ENCODE measurements at regions not wholly inside any gene's neighbourhood (a gene's known extent, or its start where the extent isn't known, plus 50 kb on each side); places are given as distances from the start of the nearest gene placed in this dataset.

- no peaks in the 10 kb centered on the region for H3K27me3 Mint-ChIP-seq (ENCODE audit: insufficient read depth, unreplicated experiment)
- peak overlapping the region; percentile 70 for H3K4me3 Mint-ChIP-seq (ENCODE audit: unreplicated experiment)
- TSS peak; percentile 23 for BruUV-seq (replicated peaks)
- ChIA-PET CTCF (interaction anchor here (0.6 to 1.7 kb wide), 7 partner anchors 12 to 343 kb away, joined by 3 to 5 read pairs (median 4); no protein-coding TSS in a partner anchor), POLR2A (interaction anchor here (0.5 to 7.7 kb wide), 32 partner anchors 7 to 1712 kb away, joined by 3 to 155 read pairs (median 4); partner anchors contain the start of genes IER5L and MIGA2)
- no peaks in the 10 kb centered on the region for H3K36me3 Mint-ChIP-seq (ENCODE audit: insufficient read depth, unreplicated experiment)
- intact Hi-C loops (cut with micrococcal nuclease): loop anchor here (5.0 kb wide), 1 partner anchor 150 kb away; no protein-coding TSS in a partner anchor
- H3K4me1 Mint-ChIP-seq (ENCODE audit: insufficient read depth, unreplicated experiment): peaks cover 47% of the 10 kb centered on the region
- peak overlapping the region; percentile 93 for H3K27ac Mint-ChIP-seq (ENCODE audit: low read depth, unreplicated experiment)
- no peak for TF ChIP-seq CTCF (IDR thresholded peaks at IDR 0.05; ENCODE audit: unreplicated experiment)
- peak; percentile 92 for DNase-seq (ENCODE audit: unreplicated experiment)
- no peaks in the 10 kb centered on the region for H3K9me3 Mint-ChIP-seq (ENCODE audit: unreplicated experiment)
Observed at GRCh38 chr9:129482521-129483414, 138.1 kb downstream of the C9orf50 start.

- POLR2A ChIA-PET: interaction anchor here (0.6 to 7.7 kb wide), 12 partner anchors 7 to 343 kb away, joined by 3 to 155 read pairs (median 11); partner anchors contain the start of gene IER5L
- no TSS peak for BruUV-seq (replicated peaks)
- intact Hi-C loops (cut with micrococcal nuclease): loop anchor here (5.0 kb wide), 1 partner anchor 150 kb away; no protein-coding TSS in a partner anchor
- peak; percentile 38 for DNase-seq (ENCODE audit: unreplicated experiment)
- TF ChIP-seq CTCF (IDR thresholded peaks at IDR 0.05; ENCODE audit: unreplicated experiment): peak; percentile 13
- H3K27ac Mint-ChIP-seq (ENCODE audit: low read depth, unreplicated experiment): peak overlapping the region; percentile 93
- H3K4me1 Mint-ChIP-seq (ENCODE audit: insufficient read depth, unreplicated experiment): peaks cover 39% of the 10 kb centered on the region
- no peaks in the 10 kb centered on the region for H3K36me3 Mint-ChIP-seq (ENCODE audit: insufficient read depth, unreplicated experiment)
- H3K9me3 Mint-ChIP-seq (ENCODE audit: unreplicated experiment): no peaks in the 10 kb centered on the region
- CTCF ChIA-PET: interaction anchor here (0.6 to 1.1 kb wide), 5 partner anchors 23 to 318 kb away, joined by 3 to 4 read pairs (median 3); no protein-coding TSS in a partner anchor
- H3K27me3 Mint-ChIP-seq (ENCODE audit: insufficient read depth, unreplicated experiment): no peaks in the 10 kb centered on the region
- H3K4me3 Mint-ChIP-seq (ENCODE audit: unreplicated experiment): peak overlapping the region; percentile 70
Observed at GRCh38 chr9:129481810-129482511, 138.9 kb downstream of the C9orf50 start.

GRCh38 chr9:129481424-129481809 is 139.5 kb downstream of the C9orf50 start:
- H3K27me3 Mint-ChIP-seq (ENCODE audit: insufficient read depth, unreplicated experiment): no peaks in the 10 kb centered on the region
- CTCF ChIA-PET: interaction anchor here (0.6 to 0.9 kb wide), 3 partner anchors 23 to 309 kb away, joined by 3 read pairs; no protein-coding TSS in a partner anchor
- no TSS peak for BruUV-seq (replicated peaks)
- no peak for DNase-seq (ENCODE audit: unreplicated experiment)
- peaks cover 33% of the 10 kb centered on the region for H3K4me1 Mint-ChIP-seq (ENCODE audit: insufficient read depth, unreplicated experiment)
- intact Hi-C loops (cut with micrococcal nuclease): loop anchor here (5.0 kb wide), 1 partner anchor 149 kb away; no protein-coding TSS in a partner anchor
- H3K36me3 Mint-ChIP-seq (ENCODE audit: insufficient read depth, unreplicated experiment): no peaks in the 10 kb centered on the region
- no peak overlapping the region for H3K27ac Mint-ChIP-seq (ENCODE audit: low read depth, unreplicated experiment)
- no peak for TF ChIP-seq CTCF (IDR thresholded peaks at IDR 0.05; ENCODE audit: unreplicated experiment)
- H3K4me3 Mint-ChIP-seq (ENCODE audit: unreplicated experiment): peak overlapping the region; percentile 70
- no peaks in the 10 kb centered on the region for H3K9me3 Mint-ChIP-seq (ENCODE audit: unreplicated experiment)
- POLR2A ChIA-PET: interaction anchor here (0.8 to 7.7 kb wide), 9 partner anchors 7 to 342 kb away, joined by 3 to 155 read pairs (median 21); partner anchors contain the start of gene IER5L

Measured in MCF 10A (cell line).